GF-D8 (cell line): ENCODE measurements at regions not wholly inside any gene's neighbourhood (a gene's known extent, or its start where the extent isn't known, plus 50 kb on each side); places are given as distances from the start of the nearest gene placed in this dataset.

Experiments
- DNase-seq: peaks from one replicate; lab custom pipeline; 2025; lab: John Stamatoyannopoulos, UW

DNA sequence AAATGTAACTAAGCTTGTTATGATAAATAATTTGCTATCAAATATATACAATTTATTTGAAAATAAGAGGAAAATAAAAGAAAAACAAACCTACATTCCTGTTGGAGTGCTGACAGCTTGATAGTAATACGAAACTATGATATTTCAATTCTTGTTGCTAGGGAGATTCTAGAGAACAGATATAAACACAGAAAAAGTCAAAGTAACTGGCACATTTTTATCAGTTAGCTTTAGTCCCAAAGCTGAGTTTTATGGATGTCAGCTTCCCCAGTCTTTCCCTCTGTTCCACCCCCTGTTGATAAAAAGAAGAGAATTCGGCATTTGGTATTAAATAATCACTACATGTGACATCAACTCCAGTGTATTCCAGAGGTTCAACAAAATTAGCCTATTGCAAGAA lies 1134.0 kb downstream of the XPNPEP1 start:
- DNase-seq, result no peak

DNA sequence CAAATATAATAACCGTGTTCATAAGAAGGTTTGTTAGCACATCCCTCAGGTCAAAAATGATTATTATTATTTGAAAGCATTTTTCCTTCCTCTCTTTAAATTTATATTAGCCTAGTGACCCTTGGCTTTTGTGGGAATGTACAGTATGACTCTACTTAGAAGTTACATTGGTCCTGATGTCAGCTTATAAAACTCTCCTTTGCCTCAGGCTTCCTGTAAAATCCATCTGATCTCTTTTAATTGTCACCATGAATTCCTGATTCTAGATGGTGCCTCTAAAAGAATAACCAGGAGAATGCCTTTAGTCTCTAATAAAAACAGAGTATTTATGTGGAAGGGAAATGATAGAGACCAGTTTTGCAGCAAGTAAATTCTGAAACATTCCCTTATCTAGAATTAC lies 1134.4 kb downstream of the XPNPEP1 start:
- no peak for DNase-seq

DNA sequence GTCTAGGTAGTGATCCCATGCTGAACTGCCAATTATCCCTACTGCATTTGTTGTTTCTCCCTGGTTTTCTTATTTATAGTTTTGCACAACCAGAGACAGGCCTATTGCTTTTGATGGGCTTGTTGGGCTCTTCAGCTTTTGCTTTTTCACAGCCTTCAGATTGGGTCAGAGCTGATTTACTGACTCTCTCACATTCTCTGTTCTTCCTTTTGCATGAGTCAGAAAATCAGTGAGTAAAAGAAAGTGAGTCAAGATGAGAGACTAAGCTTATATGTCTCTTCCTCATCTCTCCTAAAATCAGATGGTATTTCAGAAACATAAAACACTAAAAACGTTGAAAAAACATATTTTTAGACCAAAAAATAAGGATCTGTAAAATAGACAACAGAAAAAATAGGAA lies 1135.4 kb downstream of the XPNPEP1 start:
- DNase-seq, result no peak

DNA sequence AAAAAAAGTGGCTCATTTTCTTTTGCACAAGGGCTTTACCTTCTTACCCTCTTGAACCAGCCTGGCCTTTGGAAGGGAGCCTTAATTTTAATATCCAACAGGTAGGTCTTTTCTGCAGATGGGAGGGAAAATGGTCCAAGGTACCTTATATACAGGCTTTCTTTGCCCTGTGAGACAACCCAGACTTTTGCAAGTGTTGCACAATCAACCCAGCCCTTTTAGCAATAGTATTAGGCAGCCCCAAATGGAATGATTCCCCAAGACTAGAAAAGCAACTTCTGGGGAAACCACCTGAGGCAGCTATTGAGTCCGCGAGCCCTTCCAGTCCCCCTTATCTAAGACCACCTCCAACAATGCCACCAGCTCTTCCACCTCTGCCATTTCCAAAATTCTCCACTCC lies 1138.3 kb downstream of the XPNPEP1 start:
- no peak for DNase-seq

DNA sequence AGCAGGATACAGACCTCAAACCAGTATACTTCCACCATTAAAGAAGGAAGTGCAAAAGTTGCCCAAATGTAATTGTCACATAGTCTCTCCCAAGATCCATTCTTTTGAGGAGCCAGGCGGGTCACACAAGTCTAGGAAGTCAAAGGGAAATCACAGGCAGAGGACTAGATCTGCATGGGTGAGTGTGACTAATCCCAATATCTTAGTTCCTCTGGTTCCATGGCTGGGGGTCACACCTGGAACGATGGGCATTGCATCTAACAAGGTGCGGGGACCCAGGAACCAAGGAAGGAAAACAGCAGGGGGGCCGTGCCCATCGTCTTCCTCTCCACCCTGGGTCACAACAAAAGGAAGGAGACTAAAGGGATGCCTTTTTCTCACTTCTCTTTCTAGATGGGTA lies 1138.8 kb downstream of the XPNPEP1 start:
- DNase-seq, result no peak

DNA sequence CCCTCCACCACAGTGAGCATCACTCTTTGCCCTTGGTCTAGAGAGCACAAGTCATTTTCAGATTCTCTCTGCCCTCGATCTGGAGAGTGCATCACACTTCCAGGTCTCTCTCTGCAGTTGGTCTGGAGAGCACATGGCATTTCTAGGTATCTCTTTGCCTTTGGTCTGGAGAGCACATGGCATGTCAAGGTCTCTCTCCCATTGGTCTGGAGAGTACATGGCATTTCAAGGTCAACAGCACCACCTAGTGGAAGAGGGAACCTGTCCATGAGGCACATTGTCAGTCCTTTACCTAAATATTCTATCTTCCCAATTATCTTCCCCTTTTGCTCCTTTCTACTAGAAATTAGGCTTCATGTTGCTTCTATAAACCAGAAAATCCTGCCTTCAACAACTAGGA lies 1139.4 kb downstream of the XPNPEP1 start:
- no peak for DNase-seq

DNA sequence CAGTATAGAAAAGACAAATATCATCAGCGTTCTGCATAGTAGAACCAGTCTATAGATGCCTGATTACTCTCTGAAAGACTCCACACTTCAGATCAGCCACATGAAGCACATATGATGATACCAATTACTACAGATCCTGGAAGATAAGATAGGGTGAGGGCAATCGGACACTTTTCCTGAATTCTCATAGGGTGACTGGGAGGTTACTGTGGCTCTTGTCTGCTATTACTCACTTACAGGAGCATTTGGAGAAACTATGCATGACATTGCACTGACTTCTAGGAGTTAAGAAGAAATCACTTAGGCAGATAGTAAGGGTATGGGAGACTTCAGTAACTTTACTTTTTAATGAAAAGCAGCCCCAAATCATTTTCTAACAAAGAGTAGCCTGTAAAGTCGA lies 1140.9 kb downstream of the XPNPEP1 start:
- no peak for DNase-seq

DNA sequence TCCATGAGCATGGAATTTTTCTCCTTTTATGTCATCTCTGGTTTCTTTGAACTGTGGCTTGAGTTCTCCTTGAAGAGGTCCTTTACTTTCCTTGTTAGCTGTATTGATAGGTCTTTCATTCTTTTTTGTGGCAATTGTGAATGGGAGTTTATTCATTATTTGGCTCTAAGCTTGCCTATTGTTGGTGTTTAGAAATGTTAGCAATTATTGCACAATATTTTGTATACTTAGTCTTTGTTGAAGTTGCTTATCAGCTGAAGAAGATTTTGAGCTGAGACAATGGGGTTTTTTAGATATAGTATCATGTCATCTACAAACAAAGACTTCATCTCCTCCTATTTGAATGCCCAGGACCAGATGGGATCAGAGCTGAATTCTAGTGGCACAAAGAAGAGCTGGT lies 1143.8 kb downstream of the XPNPEP1 start:
- DNase-seq, result no peak

DNA sequence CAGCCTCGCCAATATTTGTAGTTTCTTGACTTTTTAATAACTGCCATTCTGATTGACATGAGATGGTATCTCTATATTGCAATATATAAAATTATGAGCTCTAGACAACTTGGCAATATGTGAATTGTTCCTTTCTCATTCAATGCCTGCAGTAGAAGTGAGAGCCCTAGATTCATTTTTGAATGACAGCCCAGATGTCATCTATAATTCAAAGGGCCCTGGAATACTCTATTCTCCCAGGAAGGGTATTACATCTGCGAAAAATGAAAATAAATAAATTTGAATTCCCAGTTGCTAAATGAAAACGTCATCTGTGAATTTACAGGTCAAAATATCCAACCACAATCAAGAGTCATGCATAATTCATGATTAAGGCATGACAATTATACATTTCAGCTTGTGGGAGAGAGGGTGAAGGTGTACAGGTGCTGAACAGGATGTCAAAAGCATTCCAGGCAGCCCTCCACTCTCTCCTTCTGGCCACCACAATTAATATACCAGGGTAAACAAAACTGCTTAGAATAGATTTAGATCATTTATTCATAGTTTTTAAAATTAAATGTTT lies 1147.3 kb downstream of the XPNPEP1 start:
- DNase-seq, result no peak

DNA sequence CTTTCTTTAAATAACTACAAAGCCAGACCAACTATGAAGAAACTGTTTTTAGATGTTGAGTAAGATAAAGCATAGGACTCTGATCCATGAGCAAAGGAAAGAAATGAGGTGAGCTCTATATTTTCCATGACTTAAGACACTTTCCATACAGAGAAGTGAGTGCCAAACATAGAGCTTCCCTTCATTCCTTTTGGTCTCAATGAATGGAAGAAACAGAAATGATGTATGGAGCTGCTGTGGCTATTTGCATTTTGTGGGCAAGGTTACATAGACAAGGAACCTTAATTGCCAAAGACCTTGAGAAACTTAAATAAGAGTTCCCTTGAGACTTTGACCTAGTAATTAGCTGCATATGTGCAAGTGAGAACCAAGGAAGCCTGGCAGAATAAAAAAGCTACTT lies 1152.2 kb downstream of the XPNPEP1 start:
- no peak for DNase-seq

DNA sequence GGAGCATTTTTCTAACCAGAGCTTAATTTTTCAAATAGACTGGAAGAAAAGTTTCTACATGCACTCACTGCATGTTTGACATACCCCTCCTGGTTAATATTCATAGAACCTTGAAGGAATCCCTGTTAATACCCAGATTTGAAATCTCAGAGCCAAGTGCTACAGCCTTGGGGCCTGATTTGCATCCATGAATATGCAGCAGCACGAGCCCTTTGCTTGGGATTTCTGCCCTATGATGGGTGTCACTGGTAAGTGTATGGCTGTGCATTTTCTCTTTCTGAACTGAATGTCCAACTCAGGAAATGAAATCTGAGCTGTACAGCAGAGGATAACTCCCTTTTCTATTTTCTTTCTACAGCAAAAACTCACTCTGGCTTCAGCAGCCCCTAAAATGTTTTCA lies 1157.5 kb downstream of the XPNPEP1 start:
- no peak for DNase-seq

DNA sequence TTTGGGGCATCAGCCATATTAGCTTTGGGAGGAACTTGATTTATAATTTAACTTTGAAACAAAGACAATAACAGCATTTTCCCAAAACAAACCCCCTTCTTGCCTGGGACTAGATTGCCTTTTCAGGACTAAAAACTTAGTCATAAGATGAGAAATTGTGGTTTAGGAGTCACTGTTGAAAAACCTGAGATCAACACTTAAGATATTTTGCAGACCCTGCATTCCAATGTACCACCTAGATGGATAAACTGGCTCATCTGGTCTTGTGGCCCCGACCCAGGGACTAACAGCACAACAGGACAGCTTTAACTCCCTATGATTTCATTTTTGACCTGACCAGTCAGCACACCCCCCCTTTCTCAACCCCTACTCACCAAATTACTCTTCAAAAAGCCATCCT lies 1165.4 kb downstream of the XPNPEP1 start:
- no peak for DNase-seq

DNA sequence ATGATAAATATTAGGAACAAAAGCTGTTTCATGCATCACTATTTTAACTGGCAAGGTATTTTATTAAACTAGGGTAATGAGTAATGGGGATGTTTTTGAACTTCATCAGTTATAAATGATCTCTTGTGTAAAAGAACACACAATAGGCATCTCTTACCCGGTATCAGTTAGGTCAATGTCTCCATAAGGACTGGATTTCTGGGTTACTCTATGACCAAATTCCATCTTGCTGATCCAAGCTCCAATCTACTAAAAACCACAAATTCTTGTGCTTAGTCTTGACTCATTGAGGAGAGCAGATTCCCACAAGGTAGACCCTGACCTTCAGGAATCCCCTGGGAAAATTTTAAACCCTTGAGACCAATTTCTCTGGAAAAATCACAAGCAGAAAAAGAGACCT lies 1167.7 kb downstream of the XPNPEP1 start:
- DNase-seq, result no peak

DNA sequence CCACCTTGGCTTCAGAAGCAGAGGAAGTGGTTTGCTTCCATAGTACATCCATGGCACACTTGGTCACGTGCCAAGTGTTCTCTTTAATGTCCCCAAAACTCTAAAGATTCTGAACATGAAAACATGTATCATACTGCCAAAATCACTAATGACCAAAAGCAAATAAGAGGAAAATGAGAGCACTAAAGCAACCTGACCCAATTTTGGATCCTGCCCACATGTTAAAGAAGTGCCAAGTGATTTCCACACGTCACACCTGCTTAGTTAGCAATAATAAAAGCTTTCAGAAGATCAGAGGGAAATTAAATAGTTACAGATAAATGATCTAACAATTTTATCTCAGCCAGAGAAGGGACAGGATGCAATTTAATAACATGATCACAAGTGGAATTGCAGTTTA lies 1170.0 kb downstream of the XPNPEP1 start:
- DNase-seq, result no peak

DNA sequence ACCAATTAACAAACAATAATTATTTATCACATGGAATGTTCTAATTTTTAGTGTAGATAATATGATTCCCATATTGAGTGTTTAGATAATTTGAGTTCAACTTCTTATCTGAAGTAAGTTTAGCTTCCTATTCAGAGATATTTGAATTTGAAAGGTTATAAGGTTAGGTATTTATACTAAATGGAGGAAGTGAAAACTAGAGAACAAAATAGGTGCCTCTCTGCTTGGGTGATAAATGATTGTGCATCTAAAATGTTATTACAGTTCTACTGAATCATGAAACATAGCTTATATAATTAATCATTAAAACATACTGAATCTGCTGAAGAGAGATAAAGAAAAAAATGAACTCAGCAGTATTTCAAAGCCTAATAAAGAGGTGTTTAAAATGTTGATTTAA lies 1174.3 kb downstream of the XPNPEP1 start:
- no peak for DNase-seq

DNA sequence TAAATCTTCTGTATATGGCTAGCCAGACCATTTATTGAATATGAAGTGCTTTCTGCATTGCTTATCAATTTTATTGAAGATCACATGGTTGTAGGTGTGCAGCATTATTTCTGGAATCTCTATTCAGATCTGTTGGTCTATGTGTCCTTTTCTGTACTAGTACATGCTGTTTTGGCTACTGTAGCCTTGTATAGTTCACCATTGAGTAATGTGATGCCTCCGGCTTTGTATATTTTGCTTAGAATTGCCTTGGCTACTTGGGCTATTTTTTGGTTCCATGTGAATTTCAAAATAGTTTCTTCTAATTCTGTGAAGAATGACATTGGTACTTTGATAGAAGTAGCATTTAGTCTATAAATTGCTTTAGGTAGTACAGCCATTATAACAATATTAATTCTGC lies 1187.2 kb downstream of the XPNPEP1 start:
- DNase-seq, result no peak

DNA sequence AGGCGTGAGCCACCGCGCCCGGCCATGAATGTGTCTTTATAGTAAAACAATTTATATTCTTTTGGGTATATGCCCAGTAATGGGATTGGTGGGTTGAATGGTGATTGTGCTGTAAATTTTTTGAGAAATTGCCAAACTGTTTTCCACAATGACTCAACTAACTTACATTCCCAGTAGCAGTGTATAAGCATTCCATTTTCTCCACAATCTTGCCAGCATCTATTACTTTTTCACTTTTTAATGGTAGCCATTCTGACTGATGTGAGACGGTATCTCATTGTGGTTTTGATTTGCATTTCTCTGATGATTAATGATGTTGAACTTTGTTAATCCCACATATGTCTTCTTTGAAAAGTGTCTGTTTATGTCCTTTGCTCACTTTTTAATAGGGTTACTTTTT lies 1187.9 kb downstream of the XPNPEP1 start:
- no peak for DNase-seq

DNA sequence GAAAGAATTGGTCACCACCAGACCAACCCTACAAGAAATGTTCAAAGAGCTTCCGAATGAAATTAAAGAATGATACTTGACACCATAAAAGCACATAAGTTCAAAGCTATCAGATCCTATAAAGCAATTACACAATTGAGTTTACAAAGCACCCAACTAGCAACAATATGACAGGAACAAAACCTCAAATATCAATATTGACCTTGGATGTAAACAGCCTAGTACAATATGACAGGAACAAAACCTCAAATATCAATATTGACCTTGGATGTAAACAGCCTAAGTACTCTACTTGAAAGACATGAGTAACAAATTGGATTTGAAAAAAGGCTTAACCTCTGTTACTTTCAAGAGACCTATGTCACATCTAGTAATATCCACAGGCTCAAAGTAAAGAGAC lies 1201.4 kb downstream of the XPNPEP1 start:
- no peak for DNase-seq

DNA sequence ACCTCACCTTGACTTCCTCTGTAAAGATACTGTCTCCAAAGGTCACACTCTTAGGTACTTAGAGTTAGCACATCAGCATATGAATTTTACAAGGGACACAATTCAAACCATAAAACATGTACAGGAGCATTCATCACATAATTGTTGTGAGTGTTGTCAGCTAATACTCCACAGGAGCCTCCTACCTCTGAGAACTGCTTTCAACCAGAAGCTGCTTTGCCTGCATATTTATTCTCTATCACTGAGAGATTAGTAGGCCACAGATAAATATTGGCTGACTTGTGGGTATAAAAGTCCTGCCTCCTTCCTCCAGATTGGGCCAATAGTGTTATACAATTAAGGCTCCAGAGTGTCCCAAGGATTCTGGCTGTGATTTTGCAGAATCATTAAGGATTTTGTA lies 1207.0 kb downstream of the XPNPEP1 start:
- no peak for DNase-seq

DNA sequence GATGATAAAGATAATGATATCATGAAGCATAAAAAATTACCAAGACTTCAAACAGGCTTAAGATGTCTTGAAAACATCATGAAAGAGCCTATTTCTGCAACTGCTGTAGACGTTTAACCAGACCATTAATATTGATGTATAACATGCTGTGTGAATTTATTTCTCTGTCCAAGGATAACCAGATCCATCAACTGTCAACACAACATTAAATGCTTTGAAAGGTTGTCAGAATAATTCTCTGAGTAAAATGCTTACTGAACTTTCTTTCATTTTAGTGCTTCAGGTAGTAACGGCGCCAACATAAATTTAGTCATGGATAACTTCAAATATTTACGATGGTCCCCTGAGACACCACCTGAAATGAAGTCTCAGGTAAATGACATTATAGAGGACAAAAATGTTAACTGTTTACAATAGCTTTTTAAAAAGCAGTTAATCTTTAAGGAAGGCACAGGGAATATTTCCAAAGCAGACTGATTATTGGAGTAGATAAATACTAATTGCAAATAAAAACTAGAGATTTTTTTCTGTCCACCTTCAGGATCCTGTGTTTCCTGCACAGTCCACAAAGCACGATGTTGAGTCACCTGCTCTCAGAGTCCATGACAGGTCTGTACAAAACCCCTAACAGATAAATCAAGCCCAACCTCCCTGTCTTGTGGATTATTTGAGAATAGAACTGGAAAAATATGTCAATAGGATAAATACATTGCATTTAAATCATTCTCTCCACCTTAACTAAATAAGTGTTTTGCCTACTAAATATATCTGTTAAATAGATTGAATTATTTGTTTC lies 1213.2 kb downstream of the XPNPEP1 start:
- no peak for DNase-seq

DNA sequence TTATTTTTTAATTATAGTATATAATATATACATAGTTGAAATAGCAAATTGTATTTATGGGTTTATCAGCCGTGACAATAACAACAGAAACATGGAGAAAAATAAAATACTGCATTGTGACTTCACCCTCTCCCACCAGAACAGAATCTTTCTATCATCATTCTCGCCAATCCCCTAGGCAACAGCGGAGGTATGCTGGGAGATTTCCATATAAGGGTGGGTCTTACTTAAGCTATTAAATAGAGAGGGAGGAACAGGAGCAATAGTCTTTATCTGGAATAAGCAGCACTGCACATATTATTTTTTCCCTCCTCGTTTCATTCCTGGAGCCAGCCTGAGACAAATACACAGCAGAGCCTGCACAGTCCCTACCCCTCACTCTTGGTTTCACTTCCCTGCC lies 1214.9 kb downstream of the XPNPEP1 start:
- no peak for DNase-seq

DNA sequence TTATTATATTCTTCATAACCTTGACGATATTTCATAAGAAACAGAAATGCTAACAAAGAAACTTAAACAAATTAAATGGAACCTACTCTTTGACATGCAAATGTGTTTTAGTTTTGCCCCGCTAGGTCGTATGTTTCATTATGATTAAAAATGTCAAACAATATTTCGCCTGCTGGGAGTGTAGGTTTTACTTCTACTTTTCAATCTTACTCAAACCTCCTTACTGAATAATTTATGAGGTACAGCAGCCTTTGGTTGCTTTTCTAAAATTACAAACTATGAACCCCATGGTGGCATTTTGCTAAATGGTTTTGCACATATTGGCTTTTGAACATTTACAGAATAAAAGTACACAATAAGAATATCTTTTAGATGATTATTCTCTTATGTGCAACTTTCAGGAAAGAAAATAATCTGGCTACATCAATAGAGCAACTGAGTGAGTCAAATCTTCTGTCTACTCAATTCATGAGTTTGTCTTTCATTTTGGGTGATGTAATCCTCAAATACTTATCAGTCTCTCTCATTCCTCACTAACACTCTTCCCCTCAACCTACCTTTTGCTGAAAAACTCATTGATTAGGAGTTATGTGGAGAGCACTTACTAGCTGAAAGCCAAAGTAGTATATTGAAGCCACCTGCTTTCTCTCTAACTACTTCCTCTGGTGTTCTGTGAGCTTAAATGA lies 1226.4 kb downstream of the XPNPEP1 start:
- no peak for DNase-seq

DNA sequence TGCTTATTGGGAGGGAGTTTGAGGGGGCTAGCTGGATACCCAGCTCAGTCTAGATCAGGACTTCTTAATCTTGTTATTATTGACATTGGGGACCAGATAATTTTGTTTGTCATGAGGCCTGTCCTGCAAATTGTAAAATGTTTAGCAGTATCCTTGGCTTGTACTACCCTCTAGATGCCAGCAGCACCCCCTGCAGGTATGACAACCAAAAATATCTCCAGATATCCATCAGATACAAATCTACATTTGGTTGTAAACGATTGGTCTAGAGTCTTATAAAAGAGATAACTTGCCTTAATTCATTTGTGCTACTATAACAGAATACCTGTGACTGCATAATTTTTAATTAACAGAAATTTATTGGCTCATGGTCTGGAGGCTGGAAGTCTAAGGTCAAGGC lies 1232.2 kb downstream of the XPNPEP1 start:
- DNase-seq, result no peak

DNA sequence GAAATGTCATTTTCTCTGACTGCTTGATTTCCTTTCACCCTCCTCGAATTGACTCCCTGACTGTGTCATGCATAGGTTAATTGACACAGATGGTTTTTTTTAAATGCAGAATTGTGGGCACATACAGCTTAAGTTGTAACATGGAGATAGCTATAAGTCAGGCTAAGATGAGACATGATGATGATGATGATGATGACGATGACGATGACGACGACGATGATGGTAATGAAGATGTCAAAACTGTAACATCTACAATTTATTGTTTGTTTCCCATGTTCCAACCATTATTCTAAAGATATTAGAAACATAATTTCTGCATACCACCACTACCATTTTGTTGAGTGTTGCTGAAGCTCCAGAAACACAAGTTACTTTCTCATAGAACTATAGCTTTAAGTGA lies 1232.8 kb downstream of the XPNPEP1 start:
- DNase-seq, result no peak
